ENCODE measurements at regions not wholly inside any gene's neighbourhood (a gene's known extent, or its start where the extent isn't known, plus 50 kb on each side); places are given as distances from the start of the nearest gene placed in this dataset.

- Histone ChIP-seq H3K9me3 (ENCODE audit: low read length) (no peaks in the 10 kb centered on the region), H3K9me2 (ENCODE audit: insufficient read depth, low read length) (no peaks in the 10 kb centered on the region), H3F3A (ENCODE audit: insufficient read depth, low read length, poor library complexity, severe bottlenecking) (no peaks in the 10 kb centered on the region), H2AFZ (ENCODE audit: low read depth, low read length) (no peak overlapping the region), H3K27me3 (ENCODE audit: insufficient read depth, low read depth, low read length) (no peaks in the 10 kb centered on the region), H3K9ac (ENCODE audit: low read length) (no peak overlapping the region), H3K4me2 (ENCODE audit: low read length) (no peak overlapping the region), H3K27ac (ENCODE audit: low read length) (no peak overlapping the region), H4K20me1 (ENCODE audit: insufficient read depth) (no peaks in the 10 kb centered on the region), H3K36me3 (ENCODE audit: insufficient read depth, low read length) (no peaks in the 10 kb centered on the region), H3K79me2 (replicated peaks; ENCODE audit: insufficient read depth, low read length) (no peaks in the 10 kb centered on the region), H3K4me3 (ENCODE audit: low read length) (no peak overlapping the region)
- TF ChIP-seq TAF1 (IDR thresholded peaks at IDR 0.05; ENCODE audit: low read depth): no peak
- TF ChIP-seq CTCF (IDR thresholded peaks at IDR 0.05; ENCODE audit: poor library complexity, severe bottlenecking): no peak
- TF ChIP-seq REST (IDR thresholded peaks at IDR 0.05; ENCODE audit: borderline replicate concordance): no peak
These were observed 50.2 kb upstream of the SENP6 start for GRCh38 chr6:75551367-75551952.

All from neural cell (in vitro differentiated cells).